ENCODE measurements at regions not wholly inside any gene's neighbourhood (a gene's known extent, or its start where the extent isn't known, plus 50 kb on each side); places are given as distances from the start of the nearest gene placed in this dataset.

- TF ChIP-seq CTCF (IDR thresholded peaks at IDR 0.05) (no peak), POLR2A (IDR thresholded peaks at IDR 0.05) (no peak)
Observed at GRCh38 chr2:59654710-59655109, 898.7 kb downstream of the BCL11A start.
